ENCODE measurements at regions not wholly inside any gene's neighbourhood (a gene's known extent, or its start where the extent isn't known, plus 50 kb on each side); places are given as distances from the start of the nearest gene placed in this dataset.

DNA sequence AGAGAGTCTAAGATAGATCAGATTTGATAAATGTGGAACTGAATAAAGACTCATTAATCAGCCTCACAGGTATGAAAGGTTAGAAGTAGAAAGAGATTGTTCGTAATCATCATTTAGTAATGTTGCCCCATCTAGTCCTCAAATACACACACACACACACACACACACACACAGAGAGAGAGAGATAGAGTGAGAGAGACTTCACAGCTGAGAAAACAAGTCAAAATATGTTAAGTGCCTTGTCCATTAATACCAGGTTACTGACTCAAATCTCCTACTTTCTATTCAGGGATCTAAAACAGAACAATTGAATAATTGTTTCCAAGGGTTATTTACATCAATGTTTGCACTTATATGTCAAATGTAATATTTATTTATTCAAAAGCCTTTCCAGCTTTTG lies 284.6 kb downstream of the MRPS30 start:
- H3K4me3 ChIP-seq (ENCODE audit: low read depth, low read length) = no peak overlapping the region
- no peak for DNase-seq (ENCODE audit: low read depth)
- TF ChIP-seq, protein P1, sequence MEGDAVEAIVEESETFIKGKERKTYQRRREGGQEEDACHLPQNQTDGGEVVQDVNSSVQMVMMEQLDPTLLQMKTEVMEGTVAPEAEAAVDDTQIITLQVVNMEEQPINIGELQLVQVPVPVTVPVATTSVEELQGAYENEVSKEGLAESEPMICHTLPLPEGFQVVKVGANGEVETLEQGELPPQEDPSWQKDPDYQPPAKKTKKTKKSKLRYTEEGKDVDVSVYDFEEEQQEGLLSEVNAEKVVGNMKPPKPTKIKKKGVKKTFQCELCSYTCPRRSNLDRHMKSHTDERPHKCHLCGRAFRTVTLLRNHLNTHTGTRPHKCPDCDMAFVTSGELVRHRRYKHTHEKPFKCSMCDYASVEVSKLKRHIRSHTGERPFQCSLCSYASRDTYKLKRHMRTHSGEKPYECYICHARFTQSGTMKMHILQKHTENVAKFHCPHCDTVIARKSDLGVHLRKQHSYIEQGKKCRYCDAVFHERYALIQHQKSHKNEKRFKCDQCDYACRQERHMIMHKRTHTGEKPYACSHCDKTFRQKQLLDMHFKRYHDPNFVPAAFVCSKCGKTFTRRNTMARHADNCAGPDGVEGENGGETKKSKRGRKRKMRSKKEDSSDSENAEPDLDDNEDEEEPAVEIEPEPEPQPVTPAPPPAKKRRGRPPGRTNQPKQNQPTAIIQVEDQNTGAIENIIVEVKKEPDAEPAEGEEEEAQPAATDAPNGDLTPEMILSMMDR (conservative IDR thresholded peaks at IDR 0.05; ENCODE audit: low read depth, low read length) = no peak

DNA sequence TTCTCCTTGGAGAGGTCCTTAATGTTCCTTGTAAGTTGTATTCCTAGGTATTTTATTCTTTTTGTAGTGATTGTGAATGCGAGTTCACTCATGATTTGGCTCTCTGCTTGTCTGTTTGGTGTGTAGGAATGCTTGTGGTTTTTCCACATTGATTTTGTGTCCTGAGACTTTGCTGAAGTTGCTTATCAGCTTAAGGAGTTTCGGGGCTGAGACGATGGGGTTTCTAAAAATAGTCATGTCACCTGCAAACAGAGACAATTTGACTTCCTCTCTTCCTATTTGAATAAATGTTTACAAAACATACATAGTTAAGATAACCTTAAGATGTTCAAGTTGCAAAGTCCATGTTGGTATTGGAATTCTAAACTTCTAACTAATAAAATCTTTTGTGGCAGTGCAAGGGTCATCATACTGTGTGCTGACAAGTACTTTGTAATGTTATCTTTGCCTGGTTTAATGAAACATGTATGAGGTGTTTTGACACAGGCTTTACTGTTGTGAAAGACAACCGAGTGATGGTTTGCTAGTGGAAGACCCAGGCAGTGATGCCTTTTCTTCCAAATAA lies 286.2 kb downstream of the MRPS30 start:
- no peak overlapping the region for H3K4me3 ChIP-seq (ENCODE audit: low read depth, low read length)
- no peak for DNase-seq (ENCODE audit: low read depth)
- TF ChIP-seq, protein P1 (conservative IDR thresholded peaks at IDR 0.05; ENCODE audit: low read depth, low read length) = no peak

DNA sequence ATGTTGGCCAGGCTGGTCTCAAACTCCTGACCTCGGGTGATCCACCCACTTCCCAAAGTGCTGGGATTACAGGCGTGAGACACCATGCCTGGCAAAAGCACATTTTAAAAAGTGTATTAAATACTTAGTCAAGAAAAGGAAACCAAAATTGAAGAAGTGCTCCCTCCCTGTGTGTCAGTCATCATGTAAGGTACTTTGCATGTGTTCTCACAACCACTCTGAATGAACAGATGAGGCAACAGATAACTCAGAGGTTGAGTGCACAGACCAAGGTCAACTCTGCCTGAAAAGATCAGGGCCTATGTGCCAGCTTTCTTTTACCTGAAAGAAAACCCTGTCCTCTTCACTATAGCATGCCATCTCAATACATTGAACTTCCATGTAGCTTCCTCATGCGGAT lies 289.7 kb downstream of the MRPS30 start:
- no peak overlapping the region for H3K4me3 ChIP-seq (ENCODE audit: low read depth, low read length)
- TF ChIP-seq, protein P1 (conservative IDR thresholded peaks at IDR 0.05; ENCODE audit: low read depth, low read length) = no peak
- DNase-seq (ENCODE audit: low read depth) = no peak

DNA sequence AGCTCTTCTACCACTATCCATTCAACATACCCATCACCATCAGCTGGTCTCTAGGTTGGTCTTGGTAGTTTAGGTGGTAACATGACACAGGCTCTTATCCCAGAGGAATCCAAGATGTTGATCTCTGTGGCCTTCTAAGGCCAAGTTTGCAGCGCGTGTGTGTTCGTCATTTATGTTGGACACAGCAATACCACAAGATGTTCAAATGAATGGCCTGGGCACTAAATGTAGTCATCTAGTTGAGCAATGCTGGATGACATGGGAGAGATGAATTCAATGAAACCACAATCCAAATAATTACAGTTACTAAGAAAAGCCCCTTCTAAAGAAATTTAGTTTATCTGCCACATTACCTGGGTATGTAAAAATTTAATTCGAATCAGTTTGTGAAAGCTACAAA lies 292.4 kb downstream of the MRPS30 start:
- no peak overlapping the region for H3K4me3 ChIP-seq (ENCODE audit: low read depth, low read length)
- TF ChIP-seq, protein P1 (conservative IDR thresholded peaks at IDR 0.05; ENCODE audit: low read depth, low read length) = no peak
- no peak for DNase-seq (ENCODE audit: low read depth)

DNA sequence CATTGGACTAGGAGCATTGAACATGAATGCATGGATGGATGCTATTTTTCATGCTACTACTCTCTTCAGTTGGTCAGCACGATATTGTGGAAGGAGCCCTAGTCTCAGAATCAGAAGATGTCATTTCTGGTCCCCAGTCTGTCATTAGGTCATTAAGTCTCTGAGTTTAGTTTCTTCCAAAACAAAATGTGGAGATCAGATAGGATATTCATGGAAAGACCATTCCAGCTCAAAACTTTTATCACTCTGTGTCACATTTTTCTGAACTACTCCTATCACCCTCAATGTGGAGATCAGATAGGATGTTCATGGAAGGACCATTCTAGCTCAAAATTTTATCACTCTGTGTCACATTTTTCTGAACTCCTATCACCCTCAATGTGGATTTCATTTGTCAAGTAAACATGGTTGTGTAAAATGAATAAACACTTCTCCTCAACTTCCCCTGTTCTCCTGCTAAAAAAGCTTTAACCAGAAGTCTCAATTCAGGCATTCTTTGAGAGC lies 296.8 kb downstream of the MRPS30 start:
- TF ChIP-seq, protein P1 (conservative IDR thresholded peaks at IDR 0.05; ENCODE audit: low read depth, low read length) = no peak
- H3K4me3 ChIP-seq (ENCODE audit: low read depth, low read length) = no peak overlapping the region
- DNase-seq (ENCODE audit: low read depth) = no peak

DNA sequence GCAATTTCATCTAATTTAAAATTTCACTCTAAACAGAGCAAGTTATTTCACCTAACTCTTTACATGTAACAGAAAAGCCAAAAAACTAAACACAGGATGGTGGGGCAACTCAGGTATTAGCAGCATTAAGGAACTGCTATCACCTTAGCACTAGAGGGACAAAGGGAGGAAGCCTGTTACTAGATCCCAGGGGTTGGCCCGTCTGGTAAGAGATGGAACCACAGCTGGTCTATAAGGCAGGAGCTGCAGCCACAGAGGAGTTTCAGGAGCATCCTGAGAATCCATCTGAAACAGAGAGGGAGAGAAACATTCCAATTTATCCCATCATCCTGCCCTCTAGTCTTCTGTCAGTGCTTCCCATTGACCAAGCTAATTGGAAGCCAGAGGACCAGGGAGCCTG lies 300.3 kb downstream of the MRPS30 start:
- H3K4me3 ChIP-seq (ENCODE audit: low read depth, low read length) = no peak overlapping the region
- TF ChIP-seq, protein P1 (conservative IDR thresholded peaks at IDR 0.05; ENCODE audit: low read depth, low read length) = no peak
- no peak for DNase-seq (ENCODE audit: low read depth)

DNA sequence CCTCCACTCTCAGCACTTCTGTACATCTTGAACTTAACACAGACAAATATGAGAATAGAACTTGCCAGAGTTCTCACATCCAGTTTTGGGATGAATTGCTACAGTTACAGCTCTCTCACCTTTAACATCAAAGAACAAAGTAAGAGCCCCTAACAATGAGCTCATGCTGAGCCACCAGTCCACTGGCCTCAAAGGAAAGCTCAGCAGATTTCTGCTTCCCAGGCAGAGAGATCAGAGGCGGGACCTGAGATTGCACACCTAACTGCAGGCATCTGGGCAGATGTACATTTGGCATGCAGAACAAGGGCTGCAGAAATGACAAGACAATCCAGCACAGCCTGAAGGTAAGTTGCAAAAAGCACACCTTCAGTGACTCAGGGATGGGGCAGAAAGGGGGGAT lies 300.9 kb downstream of the MRPS30 start:
- no peak for DNase-seq (ENCODE audit: low read depth)
- H3K4me3 ChIP-seq (ENCODE audit: low read depth, low read length) = no peak overlapping the region
- TF ChIP-seq, protein P1 (conservative IDR thresholded peaks at IDR 0.05; ENCODE audit: low read depth, low read length) = no peak

Measured in epithelial cell of proximal tubule (primary cell).